CD14-positive monocyte (primary cell): ENCODE measurements at regions not wholly inside any gene's neighbourhood (a gene's known extent, or its start where the extent isn't known, plus 50 kb on each side); places are given as distances from the start of the nearest gene placed in this dataset.

ENCODE experiments used
- DNase-seq, 3 donors: peaks; one replicate each; pipeline ENCODE4 v3.0.0-alpha.2; 2011 to 2022
- H2AFZ ChIP-seq: 2 replicates; pipeline ENCODE4 v1.6.0; 2012; ENCODE audit warnings: mild to moderate bottlenecking, low read depth, low read length, inconsistent platforms; ENCODE audit not compliant: insufficient read depth, poor library complexity, severe bottlenecking
- H3K27ac ChIP-seq, 2 donors: 1 replicate in 1 of 2; 2 replicates in 1 of 2; pipeline ENCODE4 v1.5.1; 2012 to 2013; ENCODE audit warnings: low read length in 2 of 2, control low read depth in 1 of 2, inconsistent platforms in 1 of 2, low read depth in 1 of 2, mild to moderate bottlenecking in 1 of 2
- H3K27me3 ChIP-seq, 2 donors: one replicate each; pipeline versions ENCODE4 v1.6.0 to v1.6.1; 2011 to 2013; ENCODE audit warnings: low read length in 2 of 2; ENCODE audit not compliant: control insufficient read depth in 2 of 2, insufficient read depth in 2 of 2
- H3K36me3 ChIP-seq, 2 donors: replicated peaks in 1 of 2; 1 replicate in 1 of 2; 2 replicates in 1 of 2; pipeline versions ENCODE4 v1.5.1 to v1.6.1; 2012 to 2013; ENCODE audit warnings: low read length in 2 of 2, control low read depth in 1 of 2, inconsistent platforms in 1 of 2, mild to moderate bottlenecking in 1 of 2; ENCODE audit not compliant: insufficient read depth in 2 of 2, control insufficient read depth in 1 of 2
- H3K4me1 ChIP-seq, 2 donors: 1 replicate in 1 of 2; 2 replicates in 1 of 2; pipeline versions ENCODE4 v1.5.1 to v1.6.1; 2012 to 2013; ENCODE audit warnings: low read length in 2 of 2, control low read depth in 1 of 2, inconsistent platforms in 1 of 2, mild to moderate bottlenecking in 1 of 2, moderate library complexity in 1 of 2; ENCODE audit not compliant: insufficient read depth in 2 of 2, control insufficient read depth in 1 of 2
- H3K4me2 ChIP-seq: replicated peaks from 2 replicates; pipeline ENCODE3; 2012; ENCODE audit warnings: low read length, moderate library complexity, mild to moderate bottlenecking; ENCODE audit not compliant: poor library complexity, severe bottlenecking; ENCODE audit errors: extremely low read depth
- H3K4me3 ChIP-seq, 3 experiments: fragments of 200-600 bp in 1 of 3; sonication (generic) in 1 of 3; replicated peaks in 1 of 3; 1 replicate in 2 of 3; 2 replicates in 1 of 3; pipeline ENCODE4 v1.5.1; 2011 to 2013; ENCODE audit warnings: low read length in 3 of 3, mild to moderate bottlenecking in 3 of 3, control low read depth in 2 of 3, low read depth in 2 of 3, inconsistent platforms in 1 of 3, moderate library complexity in 1 of 3
- H3K79me2 ChIP-seq: 2 replicates; pipeline ENCODE4 v1.6.0; 2012; ENCODE audit warnings: mild to moderate bottlenecking, control low read depth, inconsistent platforms, low read length, moderate library complexity; ENCODE audit not compliant: insufficient read depth
- H3K9ac ChIP-seq: 2 replicates; pipeline ENCODE4 v1.6.0; 2017; ENCODE audit warnings: low read length, mild to moderate bottlenecking; ENCODE audit not compliant: insufficient read depth, poor library complexity, severe bottlenecking
- H3K9me3 ChIP-seq, 2 donors: replicated peaks in 1 of 2; 1 replicate in 1 of 2; 2 replicates in 1 of 2; pipeline versions ENCODE4 v1.5.1 to v1.6.1; 2012 to 2013; ENCODE audit warnings: low read length in 2 of 2, control low read depth in 1 of 2; ENCODE audit not compliant: control insufficient read depth in 1 of 2, insufficient read depth in 1 of 2
- H4K20me1 ChIP-seq: 2 replicates; pipeline ENCODE4 v1.6.0; 2012; ENCODE audit warnings: mild to moderate bottlenecking, low read length, control low read depth, moderate library complexity; ENCODE audit not compliant: insufficient read depth
- H3K27ac Mint-ChIP-seq, 7 donors: one replicate each; pipeline ENCODE4 v1.8.0; 2020; ENCODE audit warnings: mild to moderate bottlenecking in 7 of 7, mixed read lengths in 7 of 7, moderate library complexity in 6 of 7, inconsistent platforms in 2 of 7
- H3K27me3 Mint-ChIP-seq, 3 donors: one replicate each; pipeline ENCODE4 v1.8.0; 2021 to 2022; ENCODE audit warnings: low read depth in 3 of 3, mild to moderate bottlenecking in 3 of 3, mixed read lengths in 3 of 3, moderate library complexity in 3 of 3, inconsistent platforms in 1 of 3
- H3K36me3 Mint-ChIP-seq, 2 donors: one replicate each; pipeline ENCODE4 v1.8.0; 2020; ENCODE audit warnings: mixed read lengths in 2 of 2, inconsistent platforms in 1 of 2, mild to moderate bottlenecking in 1 of 2
- H3K4me1 Mint-ChIP-seq: one replicate; pipeline ENCODE4 v1.8.0; 2020; ENCODE audit warnings: mild to moderate bottlenecking, mixed read lengths
- H3K4me3 Mint-ChIP-seq, 2 donors: one replicate each; pipeline ENCODE4 v1.8.0; 2020; ENCODE audit warnings: mild to moderate bottlenecking in 2 of 2, mixed read lengths in 2 of 2, moderate library complexity in 1 of 2
- H3K9me3 Mint-ChIP-seq, 7 donors: one replicate each; pipeline ENCODE4 v1.8.0; 2020 to 2022; ENCODE audit warnings: mixed read lengths in 7 of 7, mild to moderate bottlenecking in 6 of 7, moderate library complexity in 6 of 7, inconsistent platforms in 2 of 7
- CTCF ChIP-seq: fragments of 200-600 bp; IDR thresholded peaks from one replicate; pipeline ENCODE4 v1.8.0; 2022; ENCODE audit warnings: antibody characterized with exemption, mild to moderate bottlenecking
- WGBS: methylation state at CpG from one replicate; pipeline ENCODE4 v1.1.5; 2013; ENCODE audit warnings: missing lambda C conversion rate; ENCODE audit not compliant: insufficient coverage; 5-methylcytosine and 5-hydroxymethylcytosine counted together
- intact Hi-C, 2 donors: fragments of 100-400 bp; cut with micrococcal nuclease; formaldehyde crosslinking; loops; one replicate each; pipeline versions ENCODE4 v1.15.0 to v1.15.1; 2023

- TF ChIP-seq CTCF: no peak
- intact Hi-C loops: no loop called here
- peaks cover 0 to 2% (median 0%) of the 10 kb centered on the region in 7 donors for H3K9me3 Mint-ChIP-seq
- H3K36me3 Mint-ChIP-seq: no peaks in the 10 kb centered on the region
- no peaks in the 10 kb centered on the region for H3K36me3 ChIP-seq
- H3K4me1 ChIP-seq: no peaks in the 10 kb centered on the region
- H3K27me3 ChIP-seq: no peaks in the 10 kb centered on the region
- no peak overlapping the region for H3K4me3 ChIP-seq
- H3K27ac ChIP-seq: no peak overlapping the region
- no peak overlapping the region for H2AFZ ChIP-seq
- no peak overlapping the region for H3K27ac Mint-ChIP-seq
- H3K9me3 ChIP-seq: no peaks in the 10 kb centered on the region
- DNase-seq: no peak
- no peaks in the 10 kb centered on the region for H3K4me1 Mint-ChIP-seq
- no peaks in the 10 kb centered on the region for H4K20me1 ChIP-seq
- no peak overlapping the region for H3K9ac ChIP-seq
- no peak overlapping the region for H3K4me3 Mint-ChIP-seq
- H3K27me3 Mint-ChIP-seq: peaks cover 0 to 5% (median 5%) of the 10 kb centered on the region in 3 donors
- no peaks in the 10 kb centered on the region for H3K79me2 ChIP-seq
- WGBS: 100% methylated on average over 1 of the region's 4 CpGs
- H3K4me2 ChIP-seq: no peak overlapping the region
Measured at GRCh38 chr14:61996753-61997152, 234.5 kb downstream of the SNAPC1 start.

GRCh38 chr14:61997161-61997560 lies 234.9 kb downstream of the SNAPC1 start:
- no peaks in the 10 kb centered on the region for H3K4me1 ChIP-seq
- H3K27me3 Mint-ChIP-seq: peaks cover 0 to 5% (median 5%) of the 10 kb centered on the region in 3 donors
- no peaks in the 10 kb centered on the region for H3K36me3 Mint-ChIP-seq
- H2AFZ ChIP-seq: no peak overlapping the region
- H3K4me2 ChIP-seq: no peak overlapping the region
- no peak overlapping the region for H3K27ac ChIP-seq
- no peaks in the 10 kb centered on the region for H3K9me3 ChIP-seq
- no peak for TF ChIP-seq CTCF
- H3K9me3 Mint-ChIP-seq: peaks cover 0 to 2% (median 0%) of the 10 kb centered on the region in 7 donors
- H4K20me1 ChIP-seq: no peaks in the 10 kb centered on the region
- H3K4me1 Mint-ChIP-seq: no peaks in the 10 kb centered on the region
- H3K4me3 Mint-ChIP-seq: no peak overlapping the region
- H3K9ac ChIP-seq: no peak overlapping the region
- no peaks in the 10 kb centered on the region for H3K27me3 ChIP-seq
- H3K79me2 ChIP-seq: no peaks in the 10 kb centered on the region
- H3K4me3 ChIP-seq: no peak overlapping the region
- intact Hi-C loops: no loop called here
- no peaks in the 10 kb centered on the region for H3K36me3 ChIP-seq
- no peak overlapping the region for H3K27ac Mint-ChIP-seq
- DNase-seq: no peak
